ENCODE measurements at regions not wholly inside any gene's neighbourhood (a gene's known extent, or its start where the extent isn't known, plus 50 kb on each side); places are given as distances from the start of the nearest gene placed in this dataset.

DNA sequence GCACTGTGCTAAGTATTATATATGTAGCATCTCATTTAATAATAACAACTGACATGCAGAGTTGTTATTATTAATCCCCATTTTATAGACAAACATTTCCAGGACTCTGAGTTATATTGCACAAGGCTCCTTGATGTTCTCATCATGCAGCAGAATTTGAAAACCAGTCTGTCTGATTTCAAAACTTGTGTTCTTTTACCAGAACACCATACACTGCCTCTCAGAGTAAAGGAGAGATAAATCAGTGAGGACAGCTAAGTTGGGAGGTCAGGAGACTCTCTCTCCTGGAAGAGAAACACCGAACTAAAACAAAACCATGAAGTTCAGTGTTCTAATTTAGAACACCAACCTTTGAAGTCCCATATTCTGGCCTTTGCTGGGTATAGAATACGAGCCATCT lies 92.7 kb upstream of the TNC start:
- no peak for DNase-seq

DNA sequence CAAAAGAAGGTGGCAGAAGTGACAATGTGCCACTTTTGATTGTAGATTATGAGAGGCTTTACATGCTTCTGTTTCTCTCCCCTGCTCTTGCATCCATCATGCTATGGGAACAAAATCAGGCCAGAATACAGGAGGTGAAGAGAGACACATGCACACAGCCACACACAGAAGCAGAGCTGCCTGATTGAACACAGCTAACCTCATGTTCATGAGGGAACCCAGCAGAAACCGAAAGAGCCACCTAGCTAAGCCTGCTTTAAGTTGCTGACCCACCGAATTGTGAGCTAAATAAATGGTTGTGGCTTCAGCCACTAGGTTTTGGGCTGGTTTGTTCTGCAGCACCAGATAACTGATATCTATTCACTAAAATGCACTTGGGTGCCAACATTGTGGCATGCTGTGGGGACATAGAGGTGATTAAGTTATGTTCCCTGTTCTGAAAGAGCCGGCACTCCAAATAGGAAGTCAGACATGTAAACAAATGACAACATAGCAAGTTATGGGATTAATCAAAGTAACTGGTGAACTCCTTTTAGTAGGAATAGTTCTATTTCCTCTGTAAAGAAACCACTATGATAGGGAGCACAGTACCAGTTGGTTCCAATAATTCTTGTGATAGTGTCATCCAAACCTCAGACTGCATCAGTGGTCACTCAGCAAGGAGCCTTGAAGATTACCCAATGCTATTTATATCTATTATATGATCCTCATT lies 93.6 kb upstream of the TNC start:
- DNase-seq = no peak

DNA sequence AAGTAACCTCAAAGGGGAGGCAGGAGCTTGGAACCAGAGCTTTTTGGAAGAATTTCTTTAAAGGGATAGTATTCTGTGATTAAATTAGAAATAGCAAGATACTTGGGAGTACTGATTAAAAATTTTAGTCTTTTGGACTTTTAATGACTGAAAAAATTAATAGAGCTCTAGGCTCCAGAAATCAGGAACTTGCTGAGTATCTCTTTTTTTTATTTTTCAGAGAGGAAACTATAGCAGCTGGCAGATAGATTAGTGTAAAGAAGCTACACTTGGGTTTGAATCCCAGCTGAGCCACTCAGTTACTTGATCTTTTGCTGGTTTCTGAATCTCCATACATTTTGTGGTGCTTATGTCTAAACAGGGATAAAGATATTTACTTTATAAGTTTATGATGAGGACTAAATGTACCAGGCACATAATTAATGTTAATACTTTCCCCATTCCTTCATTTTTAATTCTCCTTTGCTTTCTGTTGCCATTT lies 94.2 kb upstream of the TNC start:
- no peak for DNase-seq

DNA sequence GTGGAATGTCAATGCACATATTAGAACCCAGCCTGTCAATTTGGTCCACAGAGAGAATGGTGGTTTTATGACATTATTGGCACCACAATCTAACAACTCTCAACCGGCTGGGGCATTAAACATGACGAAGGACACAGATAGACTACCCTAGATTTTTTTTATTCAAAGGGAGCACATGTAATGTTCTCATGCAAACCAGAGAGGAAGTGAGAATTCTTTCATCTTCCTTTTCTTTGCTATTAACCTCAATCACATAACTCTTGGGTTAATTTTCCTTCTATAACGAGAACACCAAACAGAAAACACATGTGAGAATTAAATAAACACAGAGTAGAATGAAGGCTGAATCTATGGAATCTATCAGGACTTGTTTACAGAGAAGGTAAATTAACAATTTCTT lies 94.9 kb upstream of the TNC start:
- no peak for DNase-seq

DNA sequence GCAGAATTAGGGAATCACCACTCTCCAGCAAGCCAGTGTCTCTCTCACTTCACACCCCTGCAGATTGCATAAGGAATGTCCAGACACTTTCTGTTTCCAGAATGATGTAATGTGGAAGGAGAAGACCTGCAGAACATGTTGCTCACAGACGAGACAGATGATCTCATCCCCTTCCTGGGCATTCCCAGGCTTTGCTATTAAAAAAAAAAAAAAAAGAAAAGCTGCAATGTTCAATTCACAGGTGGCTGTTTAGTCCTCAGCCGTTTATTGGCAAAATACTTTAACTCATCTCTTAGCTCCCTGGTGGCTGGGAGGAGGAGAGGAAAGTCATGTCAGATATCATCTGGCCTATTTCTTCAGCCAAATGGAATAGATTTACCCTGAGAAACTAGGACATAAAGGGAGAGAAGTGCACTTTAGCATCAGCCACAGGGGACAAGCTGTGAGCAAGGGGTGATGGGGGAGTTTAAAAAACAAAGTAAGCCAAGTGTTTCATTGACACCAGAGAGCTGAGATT lies 95.9 kb upstream of the TNC start:
- DNase-seq = no peak

DNA sequence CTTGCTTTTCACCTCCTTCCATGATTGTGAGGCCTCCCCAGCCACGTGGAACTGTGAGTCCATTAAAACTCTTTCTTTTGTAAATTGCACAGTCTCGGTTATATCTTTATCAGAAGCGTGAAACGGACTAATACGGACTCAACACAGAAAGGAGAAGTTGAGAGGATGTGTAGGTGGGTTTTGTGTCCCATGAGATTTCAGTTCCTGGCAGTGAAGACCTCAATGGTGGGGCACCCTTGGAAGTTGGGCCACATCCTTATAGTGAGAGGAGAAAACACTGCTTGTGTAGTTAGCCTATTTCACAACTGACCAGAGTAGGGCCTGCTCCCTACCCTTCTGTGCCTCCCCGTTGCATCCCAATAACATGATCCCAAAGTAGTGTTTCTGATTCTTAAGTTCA lies 98.9 kb upstream of the TNC start:
- no peak for DNase-seq

DNA sequence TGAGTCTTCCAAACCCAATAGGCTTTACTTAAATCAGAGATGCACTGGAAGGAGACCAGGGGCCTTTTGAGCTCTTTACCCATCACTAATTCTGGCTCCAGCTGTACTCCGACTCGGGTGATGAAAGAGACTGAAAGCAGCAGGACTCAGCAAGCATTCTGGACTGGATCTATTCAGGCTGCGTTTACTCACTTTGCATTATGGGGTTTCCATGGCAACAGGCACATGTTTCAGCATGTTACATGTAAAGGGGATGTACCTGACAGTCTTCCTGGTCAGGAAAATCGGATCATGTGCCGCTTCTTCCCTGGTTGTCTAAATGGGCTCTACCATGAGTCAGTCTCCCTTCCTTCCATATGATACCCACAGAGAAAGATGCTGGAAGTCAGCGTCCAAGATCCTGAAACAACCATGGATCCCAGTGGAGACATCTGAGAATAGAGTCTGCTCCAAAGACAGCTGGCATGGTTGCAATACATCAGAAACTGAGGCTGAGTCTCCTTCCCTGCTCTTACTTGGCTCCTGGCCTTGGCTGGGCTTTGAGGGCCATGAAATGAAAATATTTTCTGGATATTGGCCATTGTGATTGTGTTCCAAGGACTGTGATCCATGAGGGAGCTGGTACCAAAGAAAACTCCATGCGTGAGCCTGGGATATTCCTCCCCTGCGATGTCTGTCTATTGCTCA lies 102.5 kb upstream of the TNC start:
- no peak for DNase-seq

DNA sequence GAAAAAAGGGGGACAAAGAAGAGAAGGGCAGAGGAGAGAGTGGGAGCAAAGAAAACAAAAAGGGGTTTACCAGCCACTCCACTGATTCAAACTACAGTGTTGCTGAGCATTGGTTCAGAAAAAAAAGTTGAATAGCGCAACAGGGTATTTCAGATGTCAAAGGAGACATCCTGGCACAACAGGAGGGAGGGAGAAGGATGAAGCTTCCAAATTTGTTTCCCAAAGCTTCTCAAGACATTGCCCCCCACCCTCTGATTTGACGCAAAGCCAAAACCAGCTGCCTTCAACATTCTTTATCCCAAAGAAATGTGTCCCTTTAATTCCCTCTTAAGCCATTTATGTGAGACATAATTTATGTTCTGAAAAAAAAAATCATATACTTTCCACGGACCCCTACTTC lies 105.5 kb upstream of the TNC start:
- no peak for DNase-seq

DNA sequence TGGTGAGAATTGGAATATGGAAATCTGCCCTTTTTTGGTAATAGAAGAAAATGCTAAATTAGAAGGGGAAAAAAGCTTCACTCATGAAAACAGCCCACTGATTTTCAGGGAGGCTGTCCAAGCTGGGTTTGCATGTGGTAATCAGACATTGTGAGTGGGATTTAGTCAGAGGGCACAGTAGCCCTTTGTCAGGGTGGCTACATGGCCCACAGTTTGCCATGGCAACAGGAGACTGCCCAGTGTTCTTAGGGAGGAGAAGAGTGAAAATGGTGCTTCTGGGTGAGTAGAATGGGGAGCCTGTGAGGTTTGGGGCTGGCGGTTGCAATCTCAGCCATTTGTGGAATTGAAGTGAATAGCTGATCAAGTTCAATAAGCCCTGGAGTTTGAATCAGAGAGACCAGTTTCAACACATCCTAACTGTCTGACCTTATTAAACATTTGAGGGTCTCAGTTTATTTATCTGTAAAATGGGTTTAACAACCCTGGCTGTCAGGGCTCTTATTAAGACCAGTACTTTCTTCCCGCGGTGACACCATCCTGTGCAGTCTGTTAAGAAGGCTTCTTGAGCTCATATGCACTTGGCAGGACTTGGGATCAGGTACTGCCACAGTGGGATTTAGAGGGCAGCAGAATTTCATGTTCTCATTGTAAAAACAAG lies 107.6 kb upstream of the TNC start:
- DNase-seq = no peak

DNA sequence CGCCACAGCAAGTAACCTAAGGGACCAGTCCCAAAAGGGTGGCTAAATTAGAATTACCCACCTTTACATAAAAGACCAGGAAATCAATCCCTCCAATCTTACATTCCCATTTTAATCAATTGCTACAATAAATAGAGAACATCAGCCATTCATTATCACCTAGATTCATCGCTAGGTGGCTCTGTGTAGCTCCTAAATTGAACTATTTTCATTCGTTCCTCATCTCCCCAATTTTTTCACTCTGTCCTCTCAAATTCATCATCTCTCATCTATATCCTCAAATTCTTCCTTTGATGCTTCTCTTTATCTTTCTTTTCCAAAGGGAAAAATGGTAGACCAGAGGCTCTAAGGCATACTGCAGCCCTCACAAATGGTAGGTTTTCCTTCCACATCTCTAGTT lies 108.2 kb upstream of the TNC start:
- no peak for DNase-seq

DNA sequence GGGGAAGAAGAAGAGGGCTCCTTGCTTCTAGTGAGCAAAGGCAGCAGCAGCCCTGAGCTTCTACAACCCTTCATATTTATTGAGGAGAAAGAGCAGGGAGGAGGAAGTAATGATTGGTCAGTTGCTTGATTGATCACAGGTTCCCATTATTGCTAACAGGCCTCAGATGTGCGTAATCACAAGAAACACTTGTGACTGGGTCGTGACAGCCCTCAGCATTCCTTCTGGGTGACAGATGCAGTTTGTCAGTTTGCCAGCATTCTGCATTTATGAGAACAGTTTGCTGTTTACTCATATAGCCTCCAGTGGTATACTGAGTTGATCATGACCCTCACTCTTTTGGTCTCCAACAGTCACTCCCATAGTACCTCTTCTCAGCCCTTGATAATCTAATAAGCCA lies 111.5 kb upstream of the TNC start:
- DNase-seq = no peak

DNA sequence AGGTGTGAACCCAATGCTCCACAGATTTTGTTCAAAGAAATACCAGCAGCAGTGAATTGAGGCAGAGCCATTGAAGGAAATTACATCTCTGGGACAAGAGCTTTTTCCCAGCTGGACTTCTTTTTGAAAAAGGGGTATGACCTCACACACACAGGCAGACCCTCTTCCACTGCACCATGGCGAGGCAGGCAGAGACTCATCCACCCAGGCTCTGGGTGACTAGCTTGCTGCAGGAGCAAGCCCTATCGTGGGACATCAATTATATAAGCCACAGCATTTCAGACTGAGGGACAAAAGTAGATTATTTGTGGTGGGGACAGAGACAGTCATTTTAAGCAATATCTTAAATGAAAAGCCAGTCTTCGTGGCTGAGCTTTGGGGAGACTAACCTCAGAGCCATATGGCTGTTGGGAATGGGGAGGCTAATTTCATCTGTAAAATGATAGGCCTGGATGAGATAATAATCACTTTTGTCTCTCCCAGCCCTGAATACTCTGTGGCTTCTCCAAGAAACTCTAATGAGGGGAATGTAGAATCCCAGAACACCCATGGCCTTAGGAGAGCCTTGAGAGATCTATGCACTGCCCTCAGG lies 113.1 kb upstream of the TNC start:
- no peak for DNase-seq

DNA sequence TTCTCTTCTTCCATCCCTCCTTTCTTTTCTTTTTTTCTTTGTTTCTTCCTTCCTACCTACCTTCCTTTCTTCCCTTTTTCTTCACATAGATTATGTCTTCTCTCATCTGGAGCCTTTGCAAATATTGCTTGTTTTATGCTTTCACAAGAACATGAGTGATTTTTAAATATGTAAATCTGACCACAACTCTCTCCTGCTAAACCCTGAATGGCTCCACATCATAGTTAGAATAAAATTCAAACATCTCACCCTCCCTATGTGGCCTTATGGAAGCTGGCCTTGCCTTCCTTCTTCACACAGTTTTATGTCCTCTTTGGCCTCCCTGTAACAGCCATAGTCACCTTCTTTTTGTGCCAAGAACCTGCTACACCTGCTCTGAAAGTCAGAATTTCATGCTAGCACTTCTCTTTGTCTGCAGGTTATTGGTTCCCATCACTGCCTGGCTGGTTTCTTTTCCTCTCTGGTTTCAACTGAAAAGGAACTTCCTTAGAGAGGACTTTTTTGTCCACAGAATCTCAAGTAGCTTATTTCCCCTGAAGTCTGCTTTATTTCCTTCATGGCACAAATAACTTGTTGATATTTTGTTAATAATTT lies 114.3 kb upstream of the TNC start:
- no peak for DNase-seq

DNA sequence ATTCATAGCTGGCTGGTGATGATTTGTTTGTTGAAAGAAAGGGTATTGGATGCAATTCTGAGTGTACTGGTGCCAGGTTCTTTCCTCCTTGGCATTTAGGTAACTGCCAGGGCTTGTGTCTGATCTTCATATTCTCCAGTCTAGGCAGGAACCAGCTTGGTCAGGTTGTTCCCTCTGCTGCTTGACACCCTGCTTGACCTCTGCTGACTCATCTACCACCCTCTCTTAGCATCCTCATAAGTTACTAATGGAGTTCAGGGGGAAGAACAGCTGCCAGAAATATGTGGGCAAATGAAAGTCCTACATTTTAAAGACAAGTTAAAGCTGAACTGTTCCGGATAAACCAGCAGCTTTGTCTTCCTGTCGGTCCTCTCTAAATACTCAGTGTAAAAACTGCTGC lies 116.1 kb upstream of the TNC start:
- DNase-seq = no peak

DNA sequence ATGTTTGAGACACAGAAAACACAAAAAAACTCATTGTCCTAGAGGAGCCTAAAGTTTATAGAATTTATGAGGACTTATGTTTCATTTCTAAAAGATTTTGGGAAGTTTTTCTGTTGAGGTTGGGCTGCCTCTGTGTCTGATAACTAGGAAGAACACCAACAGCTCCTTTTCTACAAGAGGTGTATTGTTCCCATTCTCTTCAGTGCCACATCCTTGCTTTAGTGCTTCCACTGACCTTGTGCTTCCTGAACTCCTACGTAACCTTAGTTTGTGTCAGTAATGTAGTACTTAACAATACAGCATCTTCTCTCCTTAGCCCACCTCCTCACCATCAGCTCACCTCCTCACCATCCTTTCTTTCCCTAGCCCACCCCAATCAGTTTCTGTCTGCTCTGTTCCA lies 117.3 kb upstream of the TNC start:
- no peak for DNase-seq

DNA sequence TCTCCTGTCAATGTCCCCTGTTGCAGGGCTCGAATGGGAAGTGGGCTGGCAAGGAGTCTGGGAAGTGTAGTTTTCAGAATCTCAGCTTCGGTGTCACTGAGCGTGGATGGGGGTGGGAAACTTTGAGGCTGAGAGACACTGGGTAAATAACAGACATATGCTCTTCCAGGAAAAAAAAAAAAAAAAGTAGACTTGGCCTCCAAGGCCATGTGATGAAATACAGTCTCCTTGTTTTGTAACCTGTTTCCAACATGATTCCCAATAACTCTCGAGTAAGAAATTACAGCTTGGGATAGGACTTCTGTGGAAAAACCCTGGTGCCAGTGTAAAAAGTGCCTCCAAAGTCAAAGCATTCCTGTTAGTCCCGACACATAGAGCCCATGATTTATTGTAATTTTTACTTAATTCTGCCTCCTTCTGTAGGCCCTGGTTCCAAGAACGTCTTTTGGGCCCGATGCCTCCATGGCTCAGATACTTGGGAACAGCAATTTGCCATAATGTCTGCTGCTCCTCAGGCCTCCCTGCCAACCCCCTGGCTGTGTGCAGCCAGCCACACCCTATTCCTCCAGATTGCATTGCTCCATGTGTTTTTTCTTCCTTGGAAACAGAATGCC lies 119.5 kb upstream of the TNC start:
- no peak for DNase-seq

DNA sequence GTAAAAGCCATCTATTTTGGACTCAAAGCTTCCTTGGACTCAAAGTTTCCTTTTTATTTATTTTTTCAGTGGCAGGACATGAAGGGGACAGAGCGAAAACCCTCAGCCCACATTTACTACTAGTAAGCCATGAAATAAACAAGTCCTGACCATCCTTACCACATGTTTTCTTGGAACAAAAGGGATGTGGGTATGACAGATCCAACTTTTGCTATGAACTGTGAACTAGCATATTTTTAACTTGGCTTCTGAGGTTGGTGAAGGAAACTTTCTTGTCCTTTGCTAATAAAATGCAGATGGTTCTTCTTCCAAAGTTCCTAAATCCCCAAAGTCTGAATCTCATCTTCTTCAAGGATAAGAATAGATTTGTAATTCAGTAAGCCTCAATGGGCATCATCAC lies 122.7 kb upstream of the TNC start:
- no peak for DNase-seq

DNA sequence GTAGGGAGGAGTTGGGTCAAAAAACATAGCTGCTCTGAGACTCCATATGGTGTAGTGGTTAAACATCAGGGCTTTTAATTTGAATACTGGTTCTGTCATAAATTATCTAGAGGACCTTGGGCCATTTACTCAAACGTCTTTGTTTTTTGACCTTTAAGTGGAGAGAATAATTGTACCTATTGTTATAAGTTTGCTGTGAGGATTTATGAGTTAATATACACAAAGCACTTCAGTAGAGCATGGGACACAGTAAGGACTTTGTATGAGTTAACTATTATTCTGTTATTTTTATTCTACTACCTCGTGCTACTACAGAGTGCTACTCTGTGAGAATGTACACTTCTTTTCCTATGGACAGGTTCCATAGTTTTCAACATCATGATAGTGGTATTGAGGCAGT lies 123.7 kb upstream of the TNC start:
- DNase-seq = no peak

DNA sequence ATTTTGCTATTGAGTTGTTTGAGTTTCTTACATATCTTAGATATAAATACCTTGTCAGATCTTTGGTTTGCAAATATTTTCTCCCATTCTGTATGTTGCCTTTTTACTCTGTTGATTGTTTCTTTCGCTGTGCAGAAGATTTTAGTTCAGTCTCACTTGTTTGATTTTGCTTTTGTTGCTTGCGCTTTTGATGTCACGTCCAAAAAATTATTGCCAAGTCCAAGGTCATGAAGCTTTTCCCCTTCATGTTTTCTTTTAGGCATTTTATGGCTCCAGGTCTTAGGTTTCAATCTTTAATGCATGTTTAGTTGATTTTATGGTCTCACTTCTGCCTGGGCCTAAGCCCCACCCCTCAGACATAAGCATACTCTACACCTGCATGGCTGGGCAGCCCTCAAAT lies 131.5 kb upstream of the TNC start:
- no peak for DNase-seq

DNA sequence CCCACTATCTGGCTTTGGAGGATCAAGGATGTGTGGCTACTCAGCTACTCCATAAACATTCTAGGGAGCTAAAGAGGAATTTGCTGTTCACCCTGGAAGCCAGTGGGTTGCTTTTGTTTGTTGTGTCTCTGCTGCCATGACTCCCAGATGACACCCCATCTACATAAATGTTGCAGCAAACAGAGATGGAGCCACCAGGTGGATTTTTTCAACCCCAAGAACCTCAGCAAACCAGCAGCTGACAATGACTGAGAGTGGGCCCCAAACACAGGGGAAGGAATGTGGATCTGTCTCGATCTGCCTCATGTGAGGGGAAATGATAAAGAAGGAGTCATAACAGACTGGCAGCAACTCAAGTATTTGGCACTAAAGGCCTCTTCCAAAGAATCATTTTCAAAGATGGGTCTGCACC lies 132.7 kb upstream of the TNC start:
- no peak for DNase-seq

DNA sequence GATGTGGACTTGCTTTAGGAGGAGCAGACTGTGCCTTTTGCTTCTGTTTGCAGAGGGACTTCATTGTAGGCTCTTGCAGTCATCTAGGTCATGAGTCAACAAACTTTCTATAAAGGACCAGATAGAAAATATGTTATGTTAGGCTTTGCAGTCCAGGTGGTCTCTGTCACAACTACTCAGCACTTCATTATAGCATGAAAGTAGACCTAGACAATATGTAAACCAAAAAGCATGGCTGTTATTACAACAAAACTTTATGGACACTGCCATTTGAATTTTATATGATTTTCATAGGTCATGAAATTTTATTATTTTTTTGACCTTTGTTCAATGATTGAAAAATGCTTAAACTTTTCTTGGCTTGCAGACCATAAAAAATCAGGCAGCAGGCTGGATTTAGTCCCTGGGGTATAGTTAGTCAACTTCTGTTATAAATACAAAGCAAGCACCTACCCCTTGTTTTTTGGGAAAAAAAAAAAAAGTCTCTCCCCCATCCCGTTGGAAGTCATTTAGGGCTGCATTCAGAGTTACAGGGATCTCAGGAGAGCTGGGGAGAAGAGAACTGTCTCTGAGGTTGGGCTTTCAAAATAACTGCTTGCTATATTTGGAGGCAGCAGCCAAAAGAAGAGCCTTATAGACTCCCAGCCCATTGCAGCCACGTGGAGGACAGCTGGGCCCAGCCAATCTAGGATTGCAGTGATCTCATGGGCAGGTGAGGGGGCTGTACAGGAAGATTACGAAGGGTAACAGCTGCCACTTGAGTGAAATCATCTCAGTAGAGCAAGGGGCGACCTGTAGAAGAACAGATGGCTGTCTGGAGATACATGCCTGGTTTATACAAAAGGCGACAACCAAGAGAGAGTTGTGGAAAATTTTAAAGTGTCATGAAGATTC lies 136.6 kb upstream of the TNC start:
- no peak for DNase-seq

DNA sequence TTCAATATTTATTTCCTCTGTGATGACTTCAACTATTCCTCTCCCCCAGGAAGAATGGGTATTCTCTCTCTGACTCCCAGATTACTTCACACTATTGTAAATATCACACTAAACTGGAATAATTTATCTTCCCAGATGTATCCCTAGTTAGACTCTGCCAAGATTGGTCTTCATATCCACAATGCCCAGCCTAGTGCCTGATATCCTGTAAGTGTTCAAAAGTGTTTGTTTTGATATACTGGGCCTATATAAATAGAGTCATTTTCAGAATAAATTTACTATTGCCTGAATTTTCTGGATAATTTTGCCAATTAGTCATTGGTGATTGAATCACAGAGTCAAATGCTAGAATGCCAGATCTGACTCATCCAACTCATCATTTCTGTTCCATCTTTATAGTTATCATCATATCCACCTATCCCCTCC lies 143.7 kb upstream of the TNC start:
- no peak for DNase-seq
